H1 (cell line): ENCODE measurements at regions not wholly inside any gene's neighbourhood (a gene's known extent, or its start where the extent isn't known, plus 50 kb on each side); places are given as distances from the start of the nearest gene placed in this dataset.

Experiments used
- ASH2L ChIP-seq: fragments of 200-600, 300-600 bp; sonication (generic); IDR thresholded peaks from one replicate; pipeline ENCODE4 v1.7.1; 2017; ENCODE audit warnings: low read length
- GABPA ChIP-seq: IDR thresholded peaks from 2 replicates; pipeline ENCODE4 v1.6.1; 2011; ENCODE audit warnings: mild to moderate bottlenecking, low read length, moderate library complexity, borderline replicate concordance; ENCODE audit not compliant: insufficient read depth
- YY1 ChIP-seq: IDR thresholded peaks from 2 replicates; pipeline ENCODE4 v1.6.1; 2011; ENCODE audit warnings: low read depth, mild to moderate bottlenecking, low read length
- TF ChIP-seq, protein P1 (sequence below), 3 experiments: IDR thresholded peaks; 1 replicate in 2 of 3; 2 replicates in 1 of 3; pipeline versions ENCODE4 v1.5.1 to v1.6.1; 2011; ENCODE audit warnings: low read length in 3 of 3, mild to moderate bottlenecking in 3 of 3, inconsistent platforms in 2 of 3, low read depth in 1 of 3, moderate library complexity in 1 of 3; ENCODE audit not compliant: insufficient read depth in 1 of 3; ENCODE audit errors: control extremely low read depth in 1 of 3

DNA sequence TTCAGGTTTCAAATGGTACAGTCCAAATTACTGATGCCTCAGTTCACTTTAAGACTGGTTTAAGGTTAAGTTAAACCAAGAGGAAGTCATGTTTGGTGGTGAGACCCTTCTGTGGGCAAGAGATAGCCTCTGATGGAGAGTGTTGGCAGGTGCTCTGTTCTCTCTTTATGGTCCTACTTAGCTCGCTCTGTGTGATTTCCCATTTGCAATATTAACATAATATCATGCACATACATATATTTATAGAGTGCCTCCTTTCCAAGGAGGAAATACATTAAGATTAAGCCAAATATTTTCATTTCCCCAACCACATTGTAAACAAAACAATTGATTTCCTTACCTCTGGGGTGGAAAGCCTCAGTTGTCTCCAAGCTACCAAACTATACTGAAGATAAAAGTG, 222.4 kb downstream of the PIK3C3 start:
- TF ChIP-seq, protein P1, sequence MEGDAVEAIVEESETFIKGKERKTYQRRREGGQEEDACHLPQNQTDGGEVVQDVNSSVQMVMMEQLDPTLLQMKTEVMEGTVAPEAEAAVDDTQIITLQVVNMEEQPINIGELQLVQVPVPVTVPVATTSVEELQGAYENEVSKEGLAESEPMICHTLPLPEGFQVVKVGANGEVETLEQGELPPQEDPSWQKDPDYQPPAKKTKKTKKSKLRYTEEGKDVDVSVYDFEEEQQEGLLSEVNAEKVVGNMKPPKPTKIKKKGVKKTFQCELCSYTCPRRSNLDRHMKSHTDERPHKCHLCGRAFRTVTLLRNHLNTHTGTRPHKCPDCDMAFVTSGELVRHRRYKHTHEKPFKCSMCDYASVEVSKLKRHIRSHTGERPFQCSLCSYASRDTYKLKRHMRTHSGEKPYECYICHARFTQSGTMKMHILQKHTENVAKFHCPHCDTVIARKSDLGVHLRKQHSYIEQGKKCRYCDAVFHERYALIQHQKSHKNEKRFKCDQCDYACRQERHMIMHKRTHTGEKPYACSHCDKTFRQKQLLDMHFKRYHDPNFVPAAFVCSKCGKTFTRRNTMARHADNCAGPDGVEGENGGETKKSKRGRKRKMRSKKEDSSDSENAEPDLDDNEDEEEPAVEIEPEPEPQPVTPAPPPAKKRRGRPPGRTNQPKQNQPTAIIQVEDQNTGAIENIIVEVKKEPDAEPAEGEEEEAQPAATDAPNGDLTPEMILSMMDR (IDR thresholded peaks at IDR 0.05; ENCODE audit: control extremely low read depth in 1 of 3, insufficient read depth in 1 of 3, low read depth in 1 of 3, low read length in 3 of 3), result no peak
- TF ChIP-seq GABPA, result no peak
- TF ChIP-seq YY1, result no peak
- TF ChIP-seq ASH2L, result no peak
